ENCODE measurements at regions not wholly inside any gene's neighbourhood (a gene's known extent, or its start where the extent isn't known, plus 50 kb on each side); places are given as distances from the start of the nearest gene placed in this dataset.

- TF ChIP-seq RARB (CRISPR knock-in tag; IDR thresholded peaks at IDR 0.05) (no peak), PATZ1 (CRISPR knock-in tag; IDR thresholded peaks at IDR 0.05; ENCODE audit: borderline replicate concordance) (no peak), ARNTL (CRISPR knock-in tag; IDR thresholded peaks at IDR 0.05; ENCODE audit: borderline replicate concordance, low read depth) (no peak), ESRRG (CRISPR knock-in tag; IDR thresholded peaks at IDR 0.05) (no peak), ZFP30 (CRISPR knock-in tag; IDR thresholded peaks at IDR 0.05) (no peak), SNAI2 (CRISPR knock-in tag; IDR thresholded peaks at IDR 0.05) (no peak), TCF4 (CRISPR knock-in tag; IDR thresholded peaks at IDR 0.05; ENCODE audit: borderline replicate concordance) (no peak), ZNF8 (CRISPR knock-in tag; IDR thresholded peaks at IDR 0.05) (no peak), ZNF565 (CRISPR knock-in tag; conservative IDR thresholded peaks at IDR 0.05; ENCODE audit: low read depth) (no peak)
Measured at GRCh38 chr12:93994721-93995120, 153.7 kb upstream of the PLXNC1 start.
